GM18867 (cell line): ENCODE measurements at regions not wholly inside any gene's neighbourhood (a gene's known extent, or its start where the extent isn't known, plus 50 kb on each side); places are given as distances from the start of the nearest gene placed in this dataset.

Experiments
- ATAC-seq: cut with Tn5 transposase; IDR thresholded peaks from one replicate; pipeline ENCODE4 v1.9.1; 2021; ENCODE audit warnings: mild to moderate bottlenecking, moderate library complexity; ENCODE audit not compliant: unreplicated experiment

DNA sequence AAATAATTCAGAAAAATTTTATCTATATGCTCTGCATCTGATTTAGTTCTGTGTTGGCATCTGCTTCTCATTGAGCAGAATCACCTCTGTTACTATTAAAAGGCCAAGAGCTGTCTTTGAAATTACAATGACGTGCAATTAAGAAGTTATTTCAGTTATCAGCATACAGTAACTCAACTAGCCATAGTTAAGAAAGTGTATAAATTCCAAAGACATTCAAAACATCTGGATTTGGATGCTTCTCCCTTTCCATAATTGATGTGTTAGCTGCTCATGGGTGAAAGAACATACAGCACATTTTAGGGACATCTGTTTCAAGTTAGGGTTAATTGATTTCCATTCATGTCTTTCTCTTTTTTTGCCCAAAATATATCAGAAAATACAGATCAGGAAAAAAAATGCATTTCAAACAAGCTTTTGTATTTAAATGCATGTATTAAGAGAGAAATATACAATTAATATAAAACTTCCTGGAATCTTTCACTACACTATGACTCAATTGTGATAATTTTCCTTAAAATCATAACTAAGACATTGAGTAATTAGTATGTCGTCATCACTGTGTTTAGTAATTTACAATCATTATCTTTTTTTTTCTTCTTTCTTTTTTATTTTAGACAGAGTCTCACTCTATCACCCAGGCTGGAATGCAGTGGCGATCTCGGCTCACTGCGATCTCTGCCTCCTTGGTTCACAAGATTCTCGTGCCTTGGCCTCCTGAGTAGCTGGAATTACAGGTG is 82.7 kb upstream of the MBNL1 start:
- no peak for ATAC-seq

- no peak for ATAC-seq
Observed at GRCh38 chr3:152190636-152191183, 78.0 kb upstream of the MBNL1 start.

DNA sequence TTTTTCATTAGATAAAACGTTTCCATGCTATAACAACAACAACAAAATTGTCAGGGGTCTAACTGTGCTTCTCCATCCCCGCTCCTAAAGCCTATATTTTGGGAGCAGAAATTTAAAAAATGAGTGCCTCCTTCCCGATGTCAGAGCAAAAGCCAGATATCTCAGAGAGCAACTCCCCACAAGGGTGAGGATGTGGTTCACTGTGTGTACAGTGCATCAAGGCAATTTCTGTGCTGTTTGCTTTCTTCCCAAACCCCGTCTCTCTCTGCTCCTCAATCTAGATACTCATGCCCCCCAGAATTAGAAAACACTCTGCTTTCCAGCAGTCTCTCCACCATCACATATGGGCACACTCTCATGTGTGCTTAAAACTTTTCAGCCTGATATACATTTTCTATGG is 76.7 kb upstream of the MBNL1 start:
- ATAC-seq: no peak

DNA sequence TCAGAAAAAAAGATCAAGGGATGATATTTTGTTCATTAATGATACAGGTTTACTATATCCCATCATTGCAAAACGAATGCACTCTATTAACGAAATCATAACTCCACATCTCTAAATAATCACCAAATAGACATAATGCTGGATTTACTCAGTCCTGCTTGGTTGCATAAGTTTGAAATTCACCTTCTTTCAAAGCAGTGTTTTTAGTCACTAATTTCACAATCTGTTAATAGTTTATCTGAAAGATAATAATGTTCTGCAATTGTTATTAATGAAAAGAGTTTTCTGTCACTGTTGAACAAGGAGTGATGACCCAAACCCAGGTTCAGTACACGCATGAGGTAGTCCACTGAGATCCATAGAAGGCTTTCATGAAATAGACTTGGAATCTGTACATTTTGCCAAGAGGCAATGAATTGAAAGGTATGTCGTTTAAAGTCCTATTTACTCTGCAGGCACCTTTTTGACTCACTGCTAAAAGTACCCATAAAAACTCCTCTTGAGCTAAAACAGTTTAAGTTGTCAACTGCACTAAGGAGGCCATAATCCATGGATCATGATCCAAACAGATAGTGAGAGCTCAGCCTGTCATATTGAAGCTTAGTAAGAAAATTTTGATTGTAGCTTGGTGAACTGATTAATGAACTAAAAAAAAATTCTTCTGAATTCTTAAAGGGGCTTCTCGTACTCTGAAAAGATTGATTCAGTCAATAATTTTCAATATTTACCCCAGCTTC is 75.6 kb upstream of the MBNL1 start:
- ATAC-seq: no peak

- peak; percentile 51 for ATAC-seq
Observed at GRCh38 chr3:152193673-152194267, 75.0 kb upstream of the MBNL1 start.

- ATAC-seq: no peak
Observed at GRCh38 chr3:152195206-152195605, 73.5 kb upstream of the MBNL1 start.

DNA sequence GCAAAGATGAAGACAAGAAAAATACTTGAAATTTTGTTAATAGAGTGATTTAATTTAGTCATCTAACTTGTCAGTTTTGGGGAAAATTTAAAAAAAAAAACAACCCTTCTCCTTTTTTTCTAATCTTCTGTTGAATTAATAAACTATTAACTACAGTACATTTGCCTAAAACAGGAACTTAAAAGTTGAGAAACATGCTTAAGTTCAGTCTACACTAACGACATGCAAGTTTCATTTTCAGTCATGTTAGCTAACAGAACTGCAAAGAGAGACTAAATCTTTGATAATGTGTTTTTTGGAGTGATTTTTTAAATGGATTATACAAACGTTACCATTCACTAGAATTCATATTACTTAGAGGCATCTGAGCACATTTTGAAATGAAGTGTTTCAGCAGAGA is 71.9 kb upstream of the MBNL1 start:
- peak; percentile 54 for ATAC-seq

DNA sequence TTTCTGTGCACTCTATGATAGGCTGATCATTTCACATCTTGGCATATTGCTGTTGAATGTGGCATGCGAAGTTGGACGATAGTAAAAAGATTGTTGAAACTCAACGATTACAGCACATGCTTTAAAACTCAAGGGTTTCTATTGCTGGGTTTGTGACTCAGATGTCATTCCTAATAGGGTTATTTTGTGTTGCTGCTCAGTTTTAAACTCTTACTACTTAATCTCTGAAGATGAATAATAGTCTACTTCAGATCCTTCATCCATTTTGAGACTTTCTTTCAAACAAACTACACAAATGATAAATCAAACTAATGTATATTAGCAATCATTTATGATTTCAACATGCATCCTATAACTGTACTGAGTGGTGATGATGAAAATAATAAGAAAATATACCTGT is 71.3 kb upstream of the MBNL1 start:
- no peak for ATAC-seq

DNA sequence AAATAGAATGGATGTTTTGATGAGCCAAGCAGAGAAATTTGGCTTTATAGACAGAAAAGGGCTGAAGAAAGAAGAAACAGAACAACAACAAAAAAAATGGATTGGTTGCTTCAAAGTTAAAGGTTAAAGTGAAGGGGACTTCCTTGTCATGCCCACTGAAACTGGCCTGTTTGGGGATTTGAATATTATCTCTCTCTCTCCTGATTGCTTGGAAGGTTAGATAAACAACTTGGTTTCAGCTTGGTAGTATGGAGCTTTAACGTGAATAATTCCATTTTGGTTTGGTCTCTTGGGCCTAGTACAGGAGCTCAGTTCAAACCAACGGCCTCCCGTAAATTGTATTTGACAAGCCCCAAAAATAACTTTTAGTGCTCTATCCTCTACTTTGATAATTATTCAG is 70.8 kb upstream of the MBNL1 start:
- ATAC-seq: no peak

- no peak for ATAC-seq
Observed at GRCh38 chr3:152198665-152199064, 70.1 kb upstream of the MBNL1 start.

GRCh38 chr3:152199102-152199840 is 69.5 kb upstream of the MBNL1 start:
- ATAC-seq: no peak

DNA sequence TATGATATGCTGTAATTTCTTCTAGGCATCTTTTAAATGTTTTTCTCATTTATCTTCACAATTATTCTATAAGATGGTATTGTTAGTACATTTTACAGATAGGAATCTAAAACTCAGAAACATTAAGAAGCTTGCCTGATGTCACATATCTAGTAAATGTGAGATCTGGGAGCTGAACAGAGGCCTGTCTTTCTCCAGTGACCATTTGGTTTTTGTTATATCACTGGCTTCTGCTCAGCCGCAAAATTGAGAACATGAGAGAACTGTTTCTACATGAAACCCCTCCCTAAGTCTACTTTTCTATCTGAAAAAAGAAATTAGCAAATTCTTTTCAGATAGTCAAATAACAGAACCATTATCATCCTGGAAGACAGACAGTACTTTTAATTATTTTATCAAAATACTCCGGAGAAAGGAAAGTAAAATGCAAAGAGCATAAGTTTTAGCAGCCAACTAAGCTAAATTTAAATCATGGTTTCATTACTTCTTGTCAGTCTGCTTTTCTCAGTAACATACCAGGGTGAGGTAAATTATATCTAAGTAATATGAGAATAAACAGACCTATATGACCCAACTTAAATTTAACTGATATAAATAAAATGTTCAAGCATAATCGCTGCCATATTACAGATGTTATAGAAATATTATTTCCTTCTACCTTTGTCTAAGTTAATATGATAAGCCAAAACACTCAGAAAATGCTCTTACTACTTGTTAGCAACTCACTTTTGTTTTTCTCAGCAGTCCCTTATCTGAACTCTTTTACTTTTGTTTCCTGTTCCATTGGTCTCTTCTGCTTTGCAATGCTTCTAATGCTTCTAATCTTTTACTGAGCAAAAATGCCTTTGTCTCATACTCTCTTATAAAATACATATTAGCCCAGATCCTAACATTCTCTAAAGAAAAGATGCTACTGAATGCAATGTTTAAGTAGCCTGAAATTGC is 68.0 kb upstream of the MBNL1 start:
- ATAC-seq: peak; percentile 34

- peak; percentile 42 for ATAC-seq
Observed at GRCh38 chr3:152202976-152203626, 65.6 kb upstream of the MBNL1 start.

GRCh38 chr3:152203652-152204051 is 65.1 kb upstream of the MBNL1 start:
- ATAC-seq: no peak

- ATAC-seq: no peak
Observed at GRCh38 chr3:152204218-152204617, 64.5 kb upstream of the MBNL1 start.

DNA sequence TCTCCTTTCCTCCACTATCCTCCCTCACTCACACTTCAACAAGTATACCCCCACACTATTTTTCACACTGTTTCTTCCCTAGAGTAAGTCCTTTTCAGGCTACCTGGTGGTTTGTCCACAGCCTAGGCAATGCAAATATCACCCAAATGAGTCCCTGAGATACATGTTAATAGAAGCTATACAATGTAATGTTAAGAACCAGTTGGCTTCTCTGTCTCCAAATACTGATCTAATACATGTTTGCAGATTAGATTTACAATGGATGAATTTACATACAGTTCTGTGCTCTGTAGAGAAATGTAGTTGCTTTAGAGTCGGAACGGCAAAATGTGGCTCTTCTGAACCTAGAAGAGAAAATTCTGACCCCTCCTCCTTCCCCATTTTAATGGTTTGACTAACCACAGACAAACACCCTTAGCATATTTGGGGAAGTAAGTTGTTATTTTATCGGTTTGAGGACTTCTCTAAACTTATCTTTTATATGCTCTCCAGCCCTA is 63.6 kb upstream of the MBNL1 start:
- ATAC-seq: peak; percentile 48

DNA sequence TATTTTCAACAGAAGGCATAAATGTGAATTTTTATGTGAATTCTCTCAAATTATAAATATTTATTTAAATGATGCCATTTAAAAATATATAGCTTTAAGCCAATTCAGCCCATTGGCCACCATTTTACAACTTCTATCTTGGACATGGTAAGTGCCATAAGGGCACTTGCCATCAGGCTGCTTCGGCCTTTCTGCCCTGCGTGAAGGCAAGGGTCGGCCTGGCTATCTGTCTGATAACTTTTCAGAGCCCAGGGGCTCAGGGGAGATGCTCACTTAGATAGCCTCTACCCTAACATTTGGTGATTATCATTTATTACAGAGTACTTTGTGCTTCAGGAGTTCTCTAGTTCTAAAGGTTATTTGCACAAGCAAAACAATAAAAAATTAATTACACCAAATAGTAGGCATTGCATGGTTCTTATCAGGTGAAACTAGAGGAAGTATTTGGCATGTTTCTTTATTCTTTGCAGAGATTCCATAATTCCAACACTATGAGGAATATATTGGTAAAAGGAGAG is 62.4 kb upstream of the MBNL1 start:
- no peak for ATAC-seq

DNA sequence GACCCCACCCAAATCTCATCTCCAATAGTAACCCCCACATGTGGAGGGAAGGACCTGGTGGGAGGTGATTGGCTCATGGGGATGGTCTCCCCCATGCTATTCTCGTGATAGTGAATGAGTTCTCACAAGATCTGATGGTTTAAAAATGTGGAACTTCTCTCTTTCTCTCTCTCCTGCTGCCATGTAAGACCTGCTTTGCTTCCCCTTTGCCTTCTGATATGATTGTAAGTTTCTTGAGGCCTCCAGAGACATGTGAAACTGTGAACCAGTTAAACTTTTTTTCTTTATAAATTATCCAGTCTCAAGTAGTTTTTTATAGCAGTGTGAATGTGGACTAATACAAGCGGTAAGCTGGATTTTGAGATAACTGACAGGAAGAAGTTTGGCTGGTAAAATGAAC is 60.3 kb upstream of the MBNL1 start:
- no peak for ATAC-seq

- no peak for ATAC-seq
Observed at GRCh38 chr3:152209060-152209459, 59.7 kb upstream of the MBNL1 start.
